DOHH2 (cell line): ENCODE measurements at regions not wholly inside any gene's neighbourhood (a gene's known extent, or its start where the extent isn't known, plus 50 kb on each side); places are given as distances from the start of the nearest gene placed in this dataset.

Experiments
- EZH2phosphoT487 ChIP-seq: fragments of 200-600 bp; sonication (generic); IDR thresholded peaks from 2 replicates; pipeline ENCODE4 v1.6.1; 2017; ENCODE audit warnings: borderline replicate concordance, mild to moderate bottlenecking, antibody characterized with exemption, low read length, moderate library complexity, mixed read lengths
- TF ChIP-seq, protein P1 (sequence below): fragments of 200-600 bp; sonication (generic); IDR thresholded peaks from one replicate; pipeline ENCODE4 v1.5.1; 2014; ENCODE audit warnings: antibody characterized with exemption, mild to moderate bottlenecking, low read depth, low read length; ENCODE audit not compliant: poor library complexity, severe bottlenecking

DNA sequence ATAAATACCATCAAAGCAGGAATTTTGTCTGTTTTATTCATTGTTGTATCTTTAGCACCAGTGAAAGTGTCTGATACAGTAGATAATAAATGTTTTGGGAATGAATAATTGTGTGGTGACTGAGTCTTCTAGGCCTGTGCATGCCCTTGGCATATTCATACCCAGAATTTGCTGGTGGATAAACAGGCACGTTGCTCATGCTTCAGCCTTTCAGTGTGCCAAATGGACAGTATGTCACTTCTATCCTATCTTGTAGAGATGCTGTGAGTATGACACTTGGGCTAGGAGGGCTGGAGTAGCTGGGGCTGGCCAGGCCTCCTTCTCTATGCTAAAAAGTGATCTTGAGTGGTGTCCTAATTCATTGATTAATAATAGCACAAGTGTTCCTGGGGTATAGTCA lies 287.3 kb upstream of the DDI1 start:
- TF ChIP-seq, protein P1, sequence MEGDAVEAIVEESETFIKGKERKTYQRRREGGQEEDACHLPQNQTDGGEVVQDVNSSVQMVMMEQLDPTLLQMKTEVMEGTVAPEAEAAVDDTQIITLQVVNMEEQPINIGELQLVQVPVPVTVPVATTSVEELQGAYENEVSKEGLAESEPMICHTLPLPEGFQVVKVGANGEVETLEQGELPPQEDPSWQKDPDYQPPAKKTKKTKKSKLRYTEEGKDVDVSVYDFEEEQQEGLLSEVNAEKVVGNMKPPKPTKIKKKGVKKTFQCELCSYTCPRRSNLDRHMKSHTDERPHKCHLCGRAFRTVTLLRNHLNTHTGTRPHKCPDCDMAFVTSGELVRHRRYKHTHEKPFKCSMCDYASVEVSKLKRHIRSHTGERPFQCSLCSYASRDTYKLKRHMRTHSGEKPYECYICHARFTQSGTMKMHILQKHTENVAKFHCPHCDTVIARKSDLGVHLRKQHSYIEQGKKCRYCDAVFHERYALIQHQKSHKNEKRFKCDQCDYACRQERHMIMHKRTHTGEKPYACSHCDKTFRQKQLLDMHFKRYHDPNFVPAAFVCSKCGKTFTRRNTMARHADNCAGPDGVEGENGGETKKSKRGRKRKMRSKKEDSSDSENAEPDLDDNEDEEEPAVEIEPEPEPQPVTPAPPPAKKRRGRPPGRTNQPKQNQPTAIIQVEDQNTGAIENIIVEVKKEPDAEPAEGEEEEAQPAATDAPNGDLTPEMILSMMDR = no peak
- no peak for TF ChIP-seq EZH2phosphoT487
